HCT116 (cell line): ENCODE measurements at regions not wholly inside any gene's neighbourhood (a gene's known extent, or its start where the extent isn't known, plus 50 kb on each side); places are given as distances from the start of the nearest gene placed in this dataset.

Experiments
- ATAC-seq: fragments of 200-7000 bp; cut with Tn5 transposase; 2 replicates; pipeline ENCODE4 v1.9.1; 2020; ENCODE audit warnings: mild to moderate bottlenecking, moderate library complexity
- BruUV-seq: library from RNA; stranded (reverse); fragments of 400-500 nt; replicated peaks from 2 replicates; lab custom pipeline; 2021; lab: Mats Ljungman, UMichigan
- CTCF ChIA-PET: fragments of 300-600 bp; sonication (Branson Sonifier 250); formaldehyde crosslinking; loops from one replicate; lab custom pipeline; 2021; ENCODE audit warnings: antibody characterized with exemption; lab: Charles Lee
- POLR2A ChIA-PET: fragments of 300-600, 350-600 bp; sonication (Branson Sonifier 250); formaldehyde crosslinking; loops from one replicate; lab custom pipeline; 2021; ENCODE audit warnings: antibody characterized with exemption; lab: Charles Lee
- RAD21 ChIA-PET, 2 experiments: fragments of 300-600 bp; sonication (Branson Sonifier 250); formaldehyde crosslinking; loops; one replicate each; lab custom pipeline; 2023; ENCODE audit warnings: low total read pairs in 2 of 2; ENCODE audit not compliant: uncharacterized antibody in 2 of 2, unreplicated experiment in 2 of 2, low non-redundant PET in 1 of 2; lab: Charles Lee
- DNase-seq: peaks from one replicate; pipeline ENCODE4 v3.0.0-alpha.2; 2010; ENCODE audit warnings: low read depth, low spot score
- H2AFZ ChIP-seq: fragments of 200-600 bp; shearing (Covaris generic), sonication (generic); 2 replicates; pipeline ENCODE4 v1.6.1; 2017; ENCODE audit warnings: low read depth, mixed run types, mixed read lengths, antibody characterized with exemption, low read length; ENCODE audit not compliant: poor library complexity, severe bottlenecking
- H3K27ac ChIP-seq: 2 replicates; pipeline ENCODE4 v1.5.1; 2012; ENCODE audit warnings: low read depth, low read length
- H3K27me3 ChIP-seq: fragments of 200-600 bp; sonication (generic); 2 replicates; pipeline ENCODE4 v1.6.1; 2016; ENCODE audit warnings: mixed run types, low read length, mixed read lengths; ENCODE audit not compliant: insufficient read depth
- H3K36me3 ChIP-seq, 2 experiments: fragments of 200-500 bp in 1 of 2; fragments of 200-600 bp in 1 of 2; sonication (Bioruptor generic) in 1 of 2; sonication (generic) in 1 of 2; 2 replicates each; pipeline versions ENCODE4 v1.5.1 to v1.6.1; 2014 to 2016; ENCODE audit warnings: low read length in 2 of 2, inconsistent platforms in 1 of 2, mixed read lengths in 1 of 2, mixed run types in 1 of 2; ENCODE audit not compliant: insufficient read depth in 2 of 2, control insufficient read depth in 1 of 2
- H3K4me1 ChIP-seq, 2 experiments: fragments of 200-600 bp in 1 of 2; sonication (generic) in 1 of 2; 2 replicates each; pipeline versions ENCODE4 v1.5.1 to v1.6.1; 2012 to 2017; ENCODE audit warnings: low read length in 2 of 2, inconsistent platforms in 1 of 2, mild to moderate bottlenecking in 1 of 2, mixed read lengths in 1 of 2, mixed run types in 1 of 2, moderate library complexity in 1 of 2; ENCODE audit not compliant: insufficient read depth in 2 of 2, control insufficient read depth in 1 of 2
- H3K4me2 ChIP-seq: fragments of 200-600 bp; sonication (generic); 2 replicates; pipeline ENCODE4 v1.6.1; 2017; ENCODE audit warnings: mixed run types, low read length, mixed read lengths
- H3K4me3 ChIP-seq, 2 experiments: fragments of 200-600 bp in 1 of 2; sonication (generic) in 1 of 2; replicated peaks in 1 of 2; 2 replicates each; pipeline ENCODE4 v1.5.1; 2011 to 2016; ENCODE audit warnings: low read length in 2 of 2, control low read depth in 1 of 2, low read depth in 1 of 2, mild to moderate bottlenecking in 1 of 2, mixed read lengths in 1 of 2, mixed run types in 1 of 2
- H3K79me2 ChIP-seq: fragments of 200-600 bp; sonication (generic); 2 replicates; pipeline ENCODE4 v1.6.1; 2017; ENCODE audit warnings: mild to moderate bottlenecking, mixed run types, low read length, moderate library complexity, mixed read lengths; ENCODE audit not compliant: insufficient read depth
- H3K9ac ChIP-seq: fragments of 200-600 bp; sonication (generic); 2 replicates; pipeline ENCODE4 v1.6.1; 2016; ENCODE audit warnings: low read length, mixed read lengths
- H3K9me2 ChIP-seq: fragments of 200-600 bp; sonication (generic), shearing (Covaris generic); 2 replicates; pipeline ENCODE4 v1.6.1; 2017; ENCODE audit warnings: mixed run types, mild to moderate bottlenecking, moderate library complexity; ENCODE audit not compliant: insufficient read depth
- H3K9me3 ChIP-seq, 2 experiments: fragments of 200-500 bp in 1 of 2; fragments of 200-600 bp in 1 of 2; sonication (Bioruptor generic) in 1 of 2; sonication (generic) in 1 of 2; 2 replicates each; pipeline ENCODE4 v1.6.1; 2014 to 2017; ENCODE audit warnings: low read length in 2 of 2, mixed read lengths in 2 of 2, inconsistent platforms in 1 of 2, low read depth in 1 of 2, mild to moderate bottlenecking in 1 of 2, mixed run types in 1 of 2, moderate library complexity in 1 of 2; ENCODE audit not compliant: control insufficient read depth in 1 of 2, insufficient read depth in 1 of 2
- H4K20me1 ChIP-seq: fragments of 200-600 bp; sonication (generic), shearing (Covaris generic); 2 replicates; pipeline ENCODE4 v1.6.1; 2017; ENCODE audit warnings: mixed run types, mild to moderate bottlenecking, moderate library complexity; ENCODE audit not compliant: insufficient read depth
- EGR1 ChIP-seq: IDR thresholded peaks from 2 replicates; pipeline ENCODE4 v1.6.1; 2012; ENCODE audit warnings: low read depth
- ELF1 ChIP-seq: IDR thresholded peaks from 2 replicates; pipeline ENCODE4 v1.6.1; 2012; ENCODE audit warnings: low read depth, borderline replicate concordance
- EZH2 ChIP-seq: fragments of 200-600 bp; sonication (generic); IDR thresholded peaks from 2 replicates; pipeline ENCODE4 v1.6.1; 2017; ENCODE audit warnings: antibody characterized with exemption, mixed run types
- EZH2phosphoT487 ChIP-seq: fragments of 200-600 bp; IDR thresholded peaks from 2 replicates; pipeline ENCODE4 v1.6.1; 2018; ENCODE audit warnings: antibody characterized with exemption, borderline replicate concordance
- FOSL1 ChIP-seq: IDR thresholded peaks from 2 replicates; pipeline ENCODE4 v1.6.1; 2012; ENCODE audit warnings: low read depth
- JUND ChIP-seq: IDR thresholded peaks from 2 replicates; pipeline ENCODE4 v1.6.1; 2012
- POLR2A ChIP-seq: IDR thresholded peaks from 2 replicates; pipeline ENCODE4 v1.7.0; 2011; ENCODE audit warnings: borderline replicate concordance; ENCODE audit not compliant: insufficient read depth, insufficient read length; ENCODE audit errors: extremely low read depth
- POLR2AphosphoS5 ChIP-seq: IDR thresholded peaks from 2 replicates; pipeline ENCODE4 v1.6.1; 2011; ENCODE audit warnings: mild to moderate bottlenecking, low read depth, low read length, moderate library complexity
- ZNF274 ChIP-seq: fragments of 200-500 bp; sonication (Bioruptor generic); IDR thresholded peaks from 2 replicates; pipeline ENCODE4 v1.6.1; 2014; ENCODE audit warnings: mild to moderate bottlenecking, low read depth, low read length, inconsistent platforms
- intact Hi-C: fragments of 100-400 bp; cut with micrococcal nuclease; formaldehyde crosslinking; loops from 2 replicates; pipeline ENCODE4 v1.10.0; 2022
- TF ChIP-seq, protein P1 (sequence below): IDR thresholded peaks from 2 replicates; pipeline ENCODE4 v1.6.1; 2012; ENCODE audit warnings: low read depth

- BruUV-seq: no TSS peak
- H3K9me2 ChIP-seq: no peaks in the 10 kb centered on the region
- no peaks in the 10 kb centered on the region for H4K20me1 ChIP-seq
- DNase-seq (no peak), ATAC-seq (no peak)
- ChIA-PET CTCF (no interaction called here), RAD21 (no interaction called here), POLR2A (no interaction called here)
- H3K4me2 ChIP-seq: no peak overlapping the region
- H2AFZ ChIP-seq: no peak overlapping the region
- no peak overlapping the region for H3K9ac ChIP-seq
- peaks cover under 1 to 5% of the 10 kb centered on the region in 2 experiments; a peak in 2 of 4 replicates for H3K9me3 ChIP-seq
- no peaks in the 10 kb centered on the region for H3K79me2 ChIP-seq
- no peak overlapping the region for H3K4me3 ChIP-seq
- no peak overlapping the region for H3K27ac ChIP-seq
- intact Hi-C loops: no loop called here
- H3K36me3 ChIP-seq: no peaks in the 10 kb centered on the region
- no peaks in the 10 kb centered on the region for H3K27me3 ChIP-seq
- TF ChIP-seq, protein P1, sequence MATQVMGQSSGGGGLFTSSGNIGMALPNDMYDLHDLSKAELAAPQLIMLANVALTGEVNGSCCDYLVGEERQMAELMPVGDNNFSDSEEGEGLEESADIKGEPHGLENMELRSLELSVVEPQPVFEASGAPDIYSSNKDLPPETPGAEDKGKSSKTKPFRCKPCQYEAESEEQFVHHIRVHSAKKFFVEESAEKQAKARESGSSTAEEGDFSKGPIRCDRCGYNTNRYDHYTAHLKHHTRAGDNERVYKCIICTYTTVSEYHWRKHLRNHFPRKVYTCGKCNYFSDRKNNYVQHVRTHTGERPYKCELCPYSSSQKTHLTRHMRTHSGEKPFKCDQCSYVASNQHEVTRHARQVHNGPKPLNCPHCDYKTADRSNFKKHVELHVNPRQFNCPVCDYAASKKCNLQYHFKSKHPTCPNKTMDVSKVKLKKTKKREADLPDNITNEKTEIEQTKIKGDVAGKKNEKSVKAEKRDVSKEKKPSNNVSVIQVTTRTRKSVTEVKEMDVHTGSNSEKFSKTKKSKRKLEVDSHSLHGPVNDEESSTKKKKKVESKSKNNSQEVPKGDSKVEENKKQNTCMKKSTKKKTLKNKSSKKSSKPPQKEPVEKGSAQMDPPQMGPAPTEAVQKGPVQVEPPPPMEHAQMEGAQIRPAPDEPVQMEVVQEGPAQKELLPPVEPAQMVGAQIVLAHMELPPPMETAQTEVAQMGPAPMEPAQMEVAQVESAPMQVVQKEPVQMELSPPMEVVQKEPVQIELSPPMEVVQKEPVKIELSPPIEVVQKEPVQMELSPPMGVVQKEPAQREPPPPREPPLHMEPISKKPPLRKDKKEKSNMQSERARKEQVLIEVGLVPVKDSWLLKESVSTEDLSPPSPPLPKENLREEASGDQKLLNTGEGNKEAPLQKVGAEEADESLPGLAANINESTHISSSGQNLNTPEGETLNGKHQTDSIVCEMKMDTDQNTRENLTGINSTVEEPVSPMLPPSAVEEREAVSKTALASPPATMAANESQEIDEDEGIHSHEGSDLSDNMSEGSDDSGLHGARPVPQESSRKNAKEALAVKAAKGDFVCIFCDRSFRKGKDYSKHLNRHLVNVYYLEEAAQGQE: no peak
- TF ChIP-seq JUND: no peak
- TF ChIP-seq EZH2: no peak
- no peak for TF ChIP-seq EZH2phosphoT487
- TF ChIP-seq POLR2A: no peak
- no peak for TF ChIP-seq ELF1
- no peak for TF ChIP-seq EGR1
- TF ChIP-seq ZNF274: no peak
- no peak for TF ChIP-seq FOSL1
- no peak for TF ChIP-seq POLR2AphosphoS5
- no peaks in the 10 kb centered on the region for H3K4me1 ChIP-seq
Observed at GRCh38 chr3:34449305-34449704, 650.9 kb downstream of the PDCD6IP start.
